ENCODE measurements at regions not wholly inside any gene's neighbourhood (a gene's known extent, or its start where the extent isn't known, plus 50 kb on each side); places are given as distances from the start of the nearest gene placed in this dataset.

GRCh38 chr12:91999823-92000222 is 145.8 kb downstream of the BTG1 start:
- no peaks in the 10 kb centered on the region for H3K9me3 ChIP-seq
- peaks cover 0 to 25% of the 10 kb centered on the region in 2 donors for H3K4me1 ChIP-seq
- DNase-seq (ENCODE audit: low spot score) = no peak
- H3K27ac ChIP-seq = no peak overlapping the region
- no peaks in the 10 kb centered on the region for H3K36me3 ChIP-seq
- no peak overlapping the region for H3K4me3 ChIP-seq
- TF ChIP-seq, protein P1, sequence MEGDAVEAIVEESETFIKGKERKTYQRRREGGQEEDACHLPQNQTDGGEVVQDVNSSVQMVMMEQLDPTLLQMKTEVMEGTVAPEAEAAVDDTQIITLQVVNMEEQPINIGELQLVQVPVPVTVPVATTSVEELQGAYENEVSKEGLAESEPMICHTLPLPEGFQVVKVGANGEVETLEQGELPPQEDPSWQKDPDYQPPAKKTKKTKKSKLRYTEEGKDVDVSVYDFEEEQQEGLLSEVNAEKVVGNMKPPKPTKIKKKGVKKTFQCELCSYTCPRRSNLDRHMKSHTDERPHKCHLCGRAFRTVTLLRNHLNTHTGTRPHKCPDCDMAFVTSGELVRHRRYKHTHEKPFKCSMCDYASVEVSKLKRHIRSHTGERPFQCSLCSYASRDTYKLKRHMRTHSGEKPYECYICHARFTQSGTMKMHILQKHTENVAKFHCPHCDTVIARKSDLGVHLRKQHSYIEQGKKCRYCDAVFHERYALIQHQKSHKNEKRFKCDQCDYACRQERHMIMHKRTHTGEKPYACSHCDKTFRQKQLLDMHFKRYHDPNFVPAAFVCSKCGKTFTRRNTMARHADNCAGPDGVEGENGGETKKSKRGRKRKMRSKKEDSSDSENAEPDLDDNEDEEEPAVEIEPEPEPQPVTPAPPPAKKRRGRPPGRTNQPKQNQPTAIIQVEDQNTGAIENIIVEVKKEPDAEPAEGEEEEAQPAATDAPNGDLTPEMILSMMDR (IDR thresholded peaks at IDR 0.05) = no peak
- no peaks in the 10 kb centered on the region for H3K27me3 ChIP-seq

DNA sequence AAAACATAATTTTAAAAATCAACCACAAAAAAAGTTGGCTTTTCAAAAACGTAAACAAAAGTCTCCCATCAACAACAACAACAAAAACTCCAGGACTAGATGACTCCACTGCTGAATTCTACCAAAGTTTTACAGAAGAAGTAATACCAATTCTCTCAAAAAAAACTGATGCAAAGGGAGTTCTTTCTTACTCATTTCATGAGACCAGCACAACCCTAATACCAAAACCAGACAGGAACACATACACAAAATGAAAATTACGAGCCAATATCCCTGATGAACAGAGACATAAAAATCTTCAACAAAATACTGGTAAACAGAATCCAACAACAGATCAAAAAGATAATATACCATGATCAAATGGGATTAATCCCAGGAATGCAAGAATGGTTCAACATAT is 147.3 kb downstream of the BTG1 start:
- Histone ChIP-seq H3K36me3 (no peaks in the 10 kb centered on the region), H3K27me3 (no peaks in the 10 kb centered on the region), H3K4me3 (no peak overlapping the region), H3K9me3 (no peaks in the 10 kb centered on the region), H3K4me1 (peaks cover 0 to 14% of the 10 kb centered on the region in 2 donors), H3K27ac (no peak overlapping the region)
- TF ChIP-seq, protein P1 (IDR thresholded peaks at IDR 0.05) = no peak
- no peak for DNase-seq (ENCODE audit: low spot score)

DNA sequence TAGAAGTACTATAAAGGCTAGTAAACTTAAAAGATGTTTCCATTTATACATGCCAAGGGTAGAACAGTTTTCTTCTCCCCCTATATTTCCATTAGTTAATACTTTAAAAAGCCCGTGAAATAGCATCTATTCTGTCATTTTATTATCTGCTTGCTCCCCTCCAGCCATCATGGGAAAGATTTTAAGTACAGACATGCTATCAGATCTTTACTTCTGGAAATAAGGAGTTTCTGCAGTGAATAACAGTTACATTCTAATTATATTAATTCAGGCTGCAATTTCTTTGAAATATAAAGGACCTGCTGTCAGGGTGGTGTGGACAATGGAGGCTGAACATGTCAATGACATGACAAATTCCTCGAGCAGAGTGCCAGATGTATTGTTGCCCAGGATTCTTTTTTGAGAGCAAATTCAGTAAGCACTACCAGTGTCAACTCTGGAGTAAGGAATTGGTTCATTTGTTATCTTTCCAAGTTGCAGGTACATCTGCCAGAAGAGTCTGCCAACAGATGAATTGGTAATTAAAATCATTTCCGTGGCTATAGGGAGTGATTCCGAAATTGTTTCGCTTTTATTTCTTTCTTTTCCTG is 151.3 kb downstream of the BTG1 start:
- no peak for DNase-seq (ENCODE audit: low spot score)
- Histone ChIP-seq H3K4me3 (no peak overlapping the region), H3K27me3 (no peaks in the 10 kb centered on the region), H3K9me3 (no peaks in the 10 kb centered on the region), H3K4me1 (peaks cover 0 to 5% of the 10 kb centered on the region in 2 donors), H3K36me3 (no peaks in the 10 kb centered on the region), H3K27ac (no peak overlapping the region)
- TF ChIP-seq, protein P1 (IDR thresholded peaks at IDR 0.05) = no peak

GRCh38 chr12:91993287-91994017 is 152.2 kb downstream of the BTG1 start:
- no peak overlapping the region for H3K27ac ChIP-seq
- no peaks in the 10 kb centered on the region for H3K9me3 ChIP-seq
- DNase-seq (ENCODE audit: low spot score) = no peak
- no peaks in the 10 kb centered on the region for H3K36me3 ChIP-seq
- H3K4me1 ChIP-seq = peaks cover 0 to 11% of the 10 kb centered on the region in 2 donors
- TF ChIP-seq, protein P1 (IDR thresholded peaks at IDR 0.05) = no peak
- H3K27me3 ChIP-seq = no peaks in the 10 kb centered on the region
- no peak overlapping the region for H3K4me3 ChIP-seq

DNA sequence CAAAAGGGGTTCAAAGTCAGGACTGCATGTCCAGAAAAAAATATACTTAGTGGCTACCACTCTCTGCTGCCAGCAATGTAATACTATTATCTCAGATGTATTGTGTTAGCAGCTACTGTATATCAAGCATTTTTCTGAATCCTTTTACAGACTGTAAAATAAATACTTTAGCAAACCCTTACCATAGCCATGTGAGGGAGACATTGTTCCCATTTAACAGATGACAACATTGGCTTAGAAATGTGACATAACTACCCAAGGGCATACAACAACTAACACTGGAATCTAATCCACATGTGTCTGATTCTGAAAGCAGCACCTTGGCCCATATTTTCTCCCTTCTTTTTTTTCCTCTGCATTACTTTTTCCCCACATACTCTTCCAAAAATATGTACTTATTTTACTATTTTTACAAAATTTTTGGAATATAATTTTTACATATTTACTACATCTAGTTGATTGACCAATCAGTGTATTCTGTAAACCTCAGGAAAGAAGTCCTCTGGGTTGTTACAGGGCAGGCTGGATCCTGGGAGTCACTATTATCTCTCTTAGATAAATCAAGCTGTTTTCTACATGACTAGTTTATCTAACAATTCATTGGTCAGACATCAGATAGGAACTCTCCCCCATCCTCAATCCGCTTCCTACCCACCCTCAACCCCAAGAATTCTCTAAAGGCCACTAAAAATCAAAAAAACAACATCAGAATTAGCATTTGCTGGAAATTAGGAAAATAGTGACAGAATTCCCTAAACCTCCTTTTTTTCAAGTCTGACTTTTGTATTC is 154.1 kb downstream of the BTG1 start:
- TF ChIP-seq, protein P1 (IDR thresholded peaks at IDR 0.05) = no peak

More for the DNA sequence above, 154.1 kb downstream of the BTG1 start:
- DNase-seq (ENCODE audit: low spot score) = no peak
- no peaks in the 10 kb centered on the region for H3K36me3 ChIP-seq
- H3K9me3 ChIP-seq = no peaks in the 10 kb centered on the region
- H3K4me3 ChIP-seq = no peak overlapping the region
- peaks cover 0 to 18% of the 10 kb centered on the region in 2 donors for H3K4me1 ChIP-seq
- H3K27ac ChIP-seq = no peak overlapping the region
- H3K27me3 ChIP-seq = no peaks in the 10 kb centered on the region

Measured in right atrium auricular region (tissue), 2 donors.